SH-SY5Y (cell line): ENCODE measurements at regions not wholly inside any gene's neighbourhood (a gene's known extent, or its start where the extent isn't known, plus 50 kb on each side); places are given as distances from the start of the nearest gene placed in this dataset.

Source experiments
- GATA2 ChIP-seq: IDR thresholded peaks from 2 replicates; pipeline ENCODE4 v1.6.1; 2011; ENCODE audit warnings: mild to moderate bottlenecking, low read depth, low read length
- GATA3 ChIP-seq: IDR thresholded peaks from 2 replicates; pipeline ENCODE4 v1.6.1; 2011; ENCODE audit warnings: low read depth, mild to moderate bottlenecking, low read length, moderate library complexity

GRCh38 chr11:134479206-134480135 is 67.4 kb upstream of the B3GAT1 start:
- TF ChIP-seq GATA2 (no peak), GATA3 (no peak)
